MM.1S (cell line): ENCODE measurements at regions not wholly inside any gene's neighbourhood (a gene's known extent, or its start where the extent isn't known, plus 50 kb on each side); places are given as distances from the start of the nearest gene placed in this dataset.
"Not testable (repeated sequence)": the region's sequence is repeated elsewhere in the genome, so short reads cannot be mapped to it uniquely, and the experiment has no call there.

Source experiments
- DNase-seq: peaks from one replicate; pipeline ENCODE4 v3.0.0-alpha.2; 2015
- H2AFZ ChIP-seq: fragments of 300-600 bp; sonication (generic); 2 replicates; pipeline ENCODE4 v1.6.0; 2016; ENCODE audit warnings: antibody characterized with exemption, low read length
- H3F3A ChIP-seq: fragments of 300-600 bp; sonication (generic); 2 replicates; pipeline ENCODE4 v1.6.1; 2016; ENCODE audit warnings: mild to moderate bottlenecking, antibody characterized with exemption, low read length, moderate library complexity, mixed read lengths; ENCODE audit not compliant: insufficient read depth
- H3K27ac ChIP-seq: fragments of 300-600 bp; sonication (generic); 2 replicates; pipeline ENCODE4 v1.5.1; 2016; ENCODE audit warnings: mild to moderate bottlenecking, low read length
- H3K27me3 ChIP-seq: fragments of 300-600 bp; sonication (generic); replicated peaks from 2 replicates; pipeline ENCODE4 v1.6.0; 2016; ENCODE audit warnings: low read length; ENCODE audit not compliant: insufficient read depth
- H3K36me3 ChIP-seq: fragments of 300-600 bp; sonication (generic); replicated peaks from 2 replicates; pipeline ENCODE4 v1.6.1; 2016; ENCODE audit warnings: mild to moderate bottlenecking, low read length, mixed read lengths; ENCODE audit not compliant: insufficient read depth
- H3K4me1 ChIP-seq: fragments of 300-600 bp; sonication (generic); 2 replicates; pipeline ENCODE4 v1.6.1; 2016; ENCODE audit warnings: low read length, mixed read lengths
- H3K4me2 ChIP-seq: fragments of 300-600 bp; sonication (generic); 2 replicates; pipeline ENCODE4 v1.6.0; 2016; ENCODE audit warnings: low read depth, low read length
- H3K4me3 ChIP-seq: fragments of 300-600 bp; sonication (generic); 2 replicates; pipeline ENCODE4 v1.5.1; 2016; ENCODE audit warnings: low read length, mixed read lengths
- H3K79me2 ChIP-seq: fragments of 300-600 bp; sonication (generic); 2 replicates; pipeline ENCODE4 v1.6.1; 2016; ENCODE audit warnings: mixed run types, low read length, mixed read lengths
- H3K9ac ChIP-seq: fragments of 300-600 bp; sonication (generic); 2 replicates; pipeline ENCODE4 v1.6.1; 2016; ENCODE audit warnings: low read length, mixed read lengths
- H3K9me2 ChIP-seq: fragments of 300-600 bp; sonication (generic); replicated peaks from 2 replicates; pipeline ENCODE4 v1.6.1; 2016; ENCODE audit warnings: mild to moderate bottlenecking, low read length, mixed read lengths; ENCODE audit not compliant: insufficient read depth
- H3K9me3 ChIP-seq: fragments of 300-600 bp; sonication (generic); replicated peaks from 2 replicates; pipeline ENCODE4 v1.6.1; 2016; ENCODE audit warnings: mild to moderate bottlenecking, low read length, mixed read lengths; ENCODE audit not compliant: insufficient read depth
- H4K20me1 ChIP-seq: fragments of 300-600 bp; sonication (generic); 2 replicates; pipeline ENCODE4 v1.6.1; 2016; ENCODE audit warnings: mild to moderate bottlenecking, low read length, moderate library complexity, mixed read lengths; ENCODE audit not compliant: insufficient read depth
- CTCF ChIP-seq: fragments of 300-600 bp; sonication (generic); IDR thresholded peaks from 2 replicates; pipeline ENCODE4 v1.5.1; 2016; ENCODE audit warnings: antibody characterized with exemption, low read length, mixed read lengths
- EZH2 ChIP-seq: fragments of 300-600 bp; sonication (generic); optimal IDR thresholded peaks from 2 replicates; pipeline ENCODE3; 2017; ENCODE audit warnings: low read depth, mild to moderate bottlenecking, antibody characterized with exemption, low read length, mixed read lengths
- EZH2phosphoT487 ChIP-seq: fragments of 300-600 bp; sonication (generic); IDR thresholded peaks from 2 replicates; pipeline ENCODE4 v1.6.1; 2018; ENCODE audit warnings: antibody characterized with exemption, low read length

GRCh38 chr20:29744071-29744470 is 1513.4 kb upstream of the DEFB115 start:
- no peaks in the 10 kb centered on the region for H3K27me3 ChIP-seq
- no peaks in the 10 kb centered on the region for H3K79me2 ChIP-seq
- H4K20me1 ChIP-seq: no peaks in the 10 kb centered on the region
- H2AFZ ChIP-seq: no peak overlapping the region
- no peak for DNase-seq
- H3K4me3 ChIP-seq: no peak overlapping the region
- TF ChIP-seq EZH2phosphoT487 (no peak), EZH2 (no peak), CTCF (no peak)
- no peaks in the 10 kb centered on the region for H3F3A ChIP-seq
- H3K4me1 ChIP-seq: no peaks in the 10 kb centered on the region
- H3K9me3 ChIP-seq: no peaks in the 10 kb centered on the region
- no peak overlapping the region for H3K4me2 ChIP-seq
- H3K36me3 ChIP-seq: no peaks in the 10 kb centered on the region
- H3K9ac ChIP-seq: no peak overlapping the region
- no peaks in the 10 kb centered on the region for H3K9me2 ChIP-seq
- H3K27ac ChIP-seq: no peak overlapping the region

GRCh38 chr20:29745534-29746245 is 1511.8 kb upstream of the DEFB115 start:
- H3K27ac ChIP-seq, H3K9me2 ChIP-seq, H3K4me2 ChIP-seq, H3K4me1 ChIP-seq, H4K20me1 ChIP-seq, H3K9me3 ChIP-seq, H3F3A ChIP-seq, H3K36me3 ChIP-seq, DNase-seq, H3K79me2 ChIP-seq, H2AFZ ChIP-seq, H3K27me3 ChIP-seq, H3K9ac ChIP-seq, H3K4me3 ChIP-seq: not testable (repeated sequence)

- no peak for DNase-seq
- H3K9me2 ChIP-seq: no peaks in the 10 kb centered on the region
- no peaks in the 10 kb centered on the region for H4K20me1 ChIP-seq
- no peak for TF ChIP-seq CTCF
- no peak for TF ChIP-seq EZH2
- TF ChIP-seq EZH2phosphoT487: no peak
- no peaks in the 10 kb centered on the region for H3K4me1 ChIP-seq
- no peaks in the 10 kb centered on the region for H3K9me3 ChIP-seq
- H3K79me2 ChIP-seq: no peaks in the 10 kb centered on the region
- no peaks in the 10 kb centered on the region for H3F3A ChIP-seq
- no peak overlapping the region for H3K9ac ChIP-seq
- H3K4me2 ChIP-seq: no peak overlapping the region
- no peaks in the 10 kb centered on the region for H3K27me3 ChIP-seq
- H2AFZ ChIP-seq: no peak overlapping the region
- no peak overlapping the region for H3K27ac ChIP-seq
- no peaks in the 10 kb centered on the region for H3K36me3 ChIP-seq
- no peak overlapping the region for H3K4me3 ChIP-seq
Measured at GRCh38 chr20:29750268-29750899, 1507.1 kb upstream of the DEFB115 start.

DNA sequence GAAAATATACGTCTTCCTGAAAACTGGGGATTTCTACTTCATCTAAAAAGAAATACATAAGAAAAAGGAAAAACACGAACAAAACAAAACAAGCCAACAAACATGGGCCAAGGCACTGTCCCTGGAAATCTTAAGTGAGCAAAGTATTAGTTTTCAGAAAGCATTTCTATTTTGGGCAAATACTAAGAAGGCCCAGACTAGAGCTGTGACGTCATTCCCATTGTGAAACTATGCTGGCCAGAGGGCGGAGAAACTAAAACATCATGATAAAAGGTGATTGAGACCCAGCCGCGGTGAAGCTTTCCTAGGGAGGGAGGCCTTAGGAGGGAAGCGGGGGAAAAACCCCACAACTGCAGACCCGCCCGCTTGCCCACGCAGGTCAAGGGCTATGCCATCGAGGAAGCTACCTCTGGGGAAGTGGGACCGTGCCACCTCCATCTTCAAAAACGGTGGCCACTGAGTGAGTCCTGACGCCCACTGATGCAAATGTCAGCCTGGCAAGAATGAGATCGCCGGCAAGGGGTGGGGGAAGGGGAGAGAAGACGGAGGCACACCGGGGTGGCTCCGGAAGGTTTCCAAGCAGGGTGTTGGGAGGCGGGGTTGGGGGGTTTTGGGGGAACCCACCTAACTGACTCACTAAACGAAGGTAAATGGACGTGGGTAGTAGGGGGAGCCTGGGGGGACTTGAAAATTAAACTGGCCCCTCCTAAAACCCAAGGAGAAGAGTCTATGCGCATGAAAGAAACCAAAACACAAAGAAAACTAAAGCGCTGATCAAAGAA is 1504.6 kb upstream of the DEFB115 start:
- H3K27me3 ChIP-seq, H3K9ac ChIP-seq, H3K9me2 ChIP-seq, H3F3A ChIP-seq, H3K9me3 ChIP-seq, H3K4me3 ChIP-seq, H4K20me1 ChIP-seq, H3K4me1 ChIP-seq, H3K4me2 ChIP-seq, H3K36me3 ChIP-seq, DNase-seq, H2AFZ ChIP-seq, H3K79me2 ChIP-seq, H3K27ac ChIP-seq: not testable (repeated sequence)

GRCh38 chr20:29753426-29753746 is 1504.1 kb upstream of the DEFB115 start:
- H3F3A ChIP-seq, H3K27ac ChIP-seq, H3K4me1 ChIP-seq, H3K27me3 ChIP-seq, H4K20me1 ChIP-seq, DNase-seq, H3K79me2 ChIP-seq, H3K36me3 ChIP-seq, H3K4me3 ChIP-seq, H3K9ac ChIP-seq, H3K9me2 ChIP-seq, H3K9me3 ChIP-seq, H2AFZ ChIP-seq, H3K4me2 ChIP-seq: not testable (repeated sequence)

- H4K20me1 ChIP-seq, DNase-seq, H2AFZ ChIP-seq, H3K27ac ChIP-seq, H3K36me3 ChIP-seq, H3K9me3 ChIP-seq, H3K79me2 ChIP-seq, H3K4me3 ChIP-seq, H3K9me2 ChIP-seq, H3K4me2 ChIP-seq, H3K9ac ChIP-seq, H3F3A ChIP-seq, H3K4me1 ChIP-seq, H3K27me3 ChIP-seq: not testable (repeated sequence)
Measured at GRCh38 chr20:29753879-29754278, 1503.6 kb upstream of the DEFB115 start.
